ENCODE measurements at regions not wholly inside any gene's neighbourhood (a gene's known extent, or its start where the extent isn't known, plus 50 kb on each side); places are given as distances from the start of the nearest gene placed in this dataset.
"Not testable (repeated sequence)": the region's sequence is repeated elsewhere in the genome, so short reads cannot be mapped to it uniquely, and the experiment has no call there.

- TF ChIP-seq CTCF (IDR thresholded peaks at IDR 0.05); EP300 (IDR thresholded peaks at IDR 0.05; ENCODE audit: low read depth); POLR2A (IDR thresholded peaks at IDR 0.05); POLR2AphosphoS5 (IDR thresholded peaks at IDR 0.05): not testable (repeated sequence)
These were observed 376.6 kb downstream of the BCL2L11 start for GRCh38 chr2:111497270-111497669.
